Calu3 (cell line): ENCODE measurements at regions not wholly inside any gene's neighbourhood (a gene's known extent, or its start where the extent isn't known, plus 50 kb on each side); places are given as distances from the start of the nearest gene placed in this dataset.
A peak's percentile ranks its signal among the peaks of the same experiment; 100 is the strongest.

Experiments
- BruUV-seq: library from RNA; stranded (reverse); fragments of 400-500 nt; replicated peaks from 2 replicates; lab custom pipeline; 2021; lab: Mats Ljungman, UMichigan
- CTCF ChIA-PET: fragments of 300-600 bp; sonication (Branson Sonifier 250); formaldehyde crosslinking; loops from one replicate; lab custom pipeline; 2022; ENCODE audit warnings: antibody characterized with exemption; lab: Charles Lee
- DNase-seq: peaks from one replicate; pipeline ENCODE4 v3.0.0; 2022
- H3K27ac Mint-ChIP-seq: one replicate; pipeline ENCODE4 v1.8.0; 2022; ENCODE audit warnings: mixed read lengths; ENCODE audit not compliant: unreplicated experiment
- H3K27me3 Mint-ChIP-seq: one replicate; pipeline ENCODE4 v1.8.0; 2022; ENCODE audit warnings: mixed read lengths; ENCODE audit not compliant: unreplicated experiment
- H3K36me3 Mint-ChIP-seq: one replicate; pipeline ENCODE4 v1.8.0; 2022; ENCODE audit warnings: mild to moderate bottlenecking, moderate library complexity, mixed read lengths; ENCODE audit not compliant: insufficient read depth, unreplicated experiment
- H3K4me1 Mint-ChIP-seq: one replicate; pipeline ENCODE4 v1.8.0; 2022; ENCODE audit warnings: mild to moderate bottlenecking, low read depth, mixed read lengths; ENCODE audit not compliant: unreplicated experiment
- H3K4me3 Mint-ChIP-seq: one replicate; pipeline ENCODE4 v1.8.0; 2022; ENCODE audit warnings: mild to moderate bottlenecking, low read depth, moderate library complexity, mixed read lengths; ENCODE audit not compliant: unreplicated experiment
- H3K9me3 Mint-ChIP-seq: one replicate; pipeline ENCODE4 v1.8.0; 2022; ENCODE audit warnings: low read depth, mixed read lengths; ENCODE audit not compliant: unreplicated experiment
- intact Hi-C: fragments of 100-400 bp; cut with micrococcal nuclease; formaldehyde crosslinking; loops from one replicate; pipeline ENCODE4 v1.10.0; 2022; ENCODE audit not compliant: unreplicated experiment
- TF ChIP-seq, protein P1 (sequence below): fragments of 200-600 bp; IDR thresholded peaks from one replicate; pipeline ENCODE4 v1.8.0; 2022; ENCODE audit warnings: antibody characterized with exemption; ENCODE audit not compliant: unreplicated experiment

DNA sequence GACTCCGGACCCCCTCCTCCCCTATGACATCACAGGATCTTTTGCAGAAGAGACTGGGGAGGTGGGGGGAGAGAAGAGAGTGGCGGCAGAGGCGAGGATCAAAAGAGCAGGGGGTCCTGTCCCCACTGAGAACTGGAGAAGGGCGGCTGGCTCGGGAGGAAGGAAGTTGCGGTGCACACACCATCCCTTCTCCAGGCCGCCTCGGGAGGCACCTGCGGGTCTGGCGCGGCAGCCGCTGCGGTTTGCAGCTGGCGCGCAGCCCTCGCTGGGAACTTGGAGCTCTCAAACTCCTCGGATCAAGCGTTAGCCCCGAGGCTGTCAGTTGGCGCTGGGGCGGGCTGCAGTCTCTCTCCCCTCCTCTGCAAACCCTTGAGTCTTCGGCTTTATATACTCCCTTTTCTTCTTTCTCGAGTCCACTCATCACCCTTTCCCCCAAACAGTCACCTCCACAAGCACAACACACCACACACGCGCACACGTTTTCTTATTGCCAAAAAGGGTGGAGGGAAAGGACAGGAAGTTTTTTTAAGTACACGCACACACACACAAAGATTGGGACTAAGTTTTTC, 180.7 kb downstream of the TBXT start:
- intact Hi-C loops = loop anchor here (5.0 kb wide), 1 partner anchor 100 kb away; no protein-coding TSS in a partner anchor
- no peak overlapping the region for H3K27ac Mint-ChIP-seq
- TF ChIP-seq, protein P1, sequence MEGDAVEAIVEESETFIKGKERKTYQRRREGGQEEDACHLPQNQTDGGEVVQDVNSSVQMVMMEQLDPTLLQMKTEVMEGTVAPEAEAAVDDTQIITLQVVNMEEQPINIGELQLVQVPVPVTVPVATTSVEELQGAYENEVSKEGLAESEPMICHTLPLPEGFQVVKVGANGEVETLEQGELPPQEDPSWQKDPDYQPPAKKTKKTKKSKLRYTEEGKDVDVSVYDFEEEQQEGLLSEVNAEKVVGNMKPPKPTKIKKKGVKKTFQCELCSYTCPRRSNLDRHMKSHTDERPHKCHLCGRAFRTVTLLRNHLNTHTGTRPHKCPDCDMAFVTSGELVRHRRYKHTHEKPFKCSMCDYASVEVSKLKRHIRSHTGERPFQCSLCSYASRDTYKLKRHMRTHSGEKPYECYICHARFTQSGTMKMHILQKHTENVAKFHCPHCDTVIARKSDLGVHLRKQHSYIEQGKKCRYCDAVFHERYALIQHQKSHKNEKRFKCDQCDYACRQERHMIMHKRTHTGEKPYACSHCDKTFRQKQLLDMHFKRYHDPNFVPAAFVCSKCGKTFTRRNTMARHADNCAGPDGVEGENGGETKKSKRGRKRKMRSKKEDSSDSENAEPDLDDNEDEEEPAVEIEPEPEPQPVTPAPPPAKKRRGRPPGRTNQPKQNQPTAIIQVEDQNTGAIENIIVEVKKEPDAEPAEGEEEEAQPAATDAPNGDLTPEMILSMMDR = no peak
- H3K36me3 Mint-ChIP-seq = peaks cover 7% of the 10 kb centered on the region
- CTCF ChIA-PET = interaction anchor here (0.5 to 0.6 kb wide), 2 partner anchors 37 to 372 kb away, joined by 3 to 4 read pairs; no protein-coding TSS in a partner anchor
- peak; percentile 17 for DNase-seq
- H3K27me3 Mint-ChIP-seq = peaks cover 67% of the 10 kb centered on the region
- H3K4me1 Mint-ChIP-seq = peaks cover 12% of the 10 kb centered on the region
- H3K9me3 Mint-ChIP-seq = peaks cover 2% of the 10 kb centered on the region
- no TSS peak for BruUV-seq
- H3K4me3 Mint-ChIP-seq = peak overlapping the region; percentile 67

DNA sequence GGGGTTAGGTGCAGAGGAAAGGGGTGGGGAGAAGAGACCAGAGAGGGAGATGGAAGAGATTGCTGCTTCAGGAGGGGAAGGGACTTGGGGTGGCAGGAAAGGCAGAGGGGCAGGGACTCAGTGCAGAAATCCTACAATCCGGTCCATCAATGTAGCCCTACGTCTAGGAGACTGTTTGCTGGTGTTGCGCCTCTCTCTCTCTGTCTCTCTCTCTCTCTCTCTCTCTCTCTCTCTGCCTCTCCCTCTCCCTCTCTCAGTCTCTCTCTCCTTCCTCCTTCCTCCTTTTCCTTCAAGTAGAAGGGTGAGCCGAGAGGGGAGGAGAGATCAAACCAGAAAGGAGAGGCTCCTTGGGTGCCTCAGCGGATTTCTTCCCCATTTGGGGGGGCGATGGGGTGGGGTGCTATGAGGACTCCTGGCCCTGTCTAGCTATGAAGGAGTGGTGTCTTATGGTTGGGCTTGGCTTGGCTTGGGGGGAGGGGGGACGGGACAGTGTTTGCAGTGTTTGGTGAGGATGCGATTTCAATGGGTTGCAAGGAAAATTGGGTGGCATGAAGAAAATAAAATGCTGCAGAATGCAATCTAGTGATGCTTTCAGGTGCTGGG, 181.2 kb downstream of the TBXT start:
- CTCF ChIA-PET = no interaction called here
- H3K36me3 Mint-ChIP-seq = peaks cover 7% of the 10 kb centered on the region
- TF ChIP-seq, protein P1 = no peak
- peaks cover 2% of the 10 kb centered on the region for H3K9me3 Mint-ChIP-seq
- no peak overlapping the region for H3K27ac Mint-ChIP-seq
- peak overlapping the region; percentile 67 for H3K4me3 Mint-ChIP-seq
- peaks cover 12% of the 10 kb centered on the region for H3K4me1 Mint-ChIP-seq
- peaks cover 61% of the 10 kb centered on the region for H3K27me3 Mint-ChIP-seq
- intact Hi-C loops = loop anchor here (5.0 kb wide), 1 partner anchor 99 kb away; no protein-coding TSS in a partner anchor
- no TSS peak for BruUV-seq
- DNase-seq = no peak

DNA sequence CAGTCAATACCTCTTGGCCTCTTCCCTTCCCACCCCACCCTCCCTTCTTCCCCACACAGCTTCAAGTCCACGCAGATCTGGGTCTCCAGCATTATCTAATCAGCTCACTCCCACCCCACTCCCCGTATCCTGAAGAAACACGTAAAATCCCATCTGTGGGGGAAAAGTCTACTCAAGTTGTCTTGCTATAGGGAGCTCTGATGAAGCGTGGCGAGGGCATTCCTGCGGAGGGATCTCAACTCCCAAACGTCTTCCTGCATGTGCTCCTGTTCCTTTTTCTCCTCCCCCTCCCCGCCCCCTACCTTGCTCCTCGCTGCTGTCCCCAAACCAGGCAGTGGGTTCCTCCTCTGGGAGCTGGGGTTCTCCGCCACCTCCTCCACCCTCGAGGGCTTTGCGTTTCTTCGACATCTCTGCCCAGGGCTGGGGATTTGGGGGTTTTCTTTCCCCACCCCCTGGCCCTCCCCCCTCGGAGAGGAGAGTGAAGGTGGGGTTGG, 181.8 kb downstream of the TBXT start:
- no TSS peak for BruUV-seq
- intact Hi-C loops = loop anchor here (5.0 kb wide), 1 partner anchor 99 kb away; no protein-coding TSS in a partner anchor
- CTCF ChIA-PET = no interaction called here
- Mint-ChIP-seq H3K27me3 (peaks cover 56% of the 10 kb centered on the region), H3K4me3 (no peak overlapping the region), H3K36me3 (peaks cover 7% of the 10 kb centered on the region), H3K27ac (no peak overlapping the region), H3K9me3 (peaks cover 2% of the 10 kb centered on the region), H3K4me1 (peaks cover 12% of the 10 kb centered on the region)
- TF ChIP-seq, protein P1 = no peak
- DNase-seq = no peak

DNA sequence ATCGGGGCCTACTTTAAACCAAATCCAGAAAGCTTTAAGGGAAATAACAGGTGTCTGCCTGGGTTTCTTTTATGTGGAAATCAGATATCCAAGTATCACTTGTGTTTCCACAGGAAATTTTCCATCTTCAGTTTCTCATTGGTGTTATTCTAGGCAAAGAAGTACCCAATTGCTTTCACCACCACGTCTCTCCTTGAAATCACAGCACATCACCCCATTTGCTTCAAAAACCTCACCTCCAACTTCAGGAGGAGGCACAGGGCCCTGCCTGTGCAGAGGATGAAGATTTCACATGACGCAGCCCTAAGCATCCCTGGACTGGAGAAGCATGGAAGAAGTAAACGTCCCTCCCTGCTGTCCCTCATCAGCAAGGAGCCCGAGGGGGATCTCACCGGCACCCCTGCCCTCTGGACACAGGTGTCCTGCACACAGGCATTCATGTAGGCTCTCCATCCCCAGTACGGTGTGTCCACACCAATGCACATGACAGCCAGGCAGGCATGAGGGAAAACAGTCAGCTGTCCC, 182.3 kb downstream of the TBXT start:
- TF ChIP-seq, protein P1 = no peak
- no TSS peak for BruUV-seq
- H3K4me3 Mint-ChIP-seq = no peak overlapping the region
- H3K36me3 Mint-ChIP-seq = peaks cover 7% of the 10 kb centered on the region
- H3K9me3 Mint-ChIP-seq = peaks cover 2% of the 10 kb centered on the region
- peaks cover 51% of the 10 kb centered on the region for H3K27me3 Mint-ChIP-seq
- CTCF ChIA-PET = no interaction called here
- no peak for DNase-seq
- intact Hi-C loops = loop anchor here (5.0 kb wide), 1 partner anchor 98 kb away; no protein-coding TSS in a partner anchor
- H3K27ac Mint-ChIP-seq = no peak overlapping the region
- H3K4me1 Mint-ChIP-seq = peaks cover 12% of the 10 kb centered on the region
